ACC112 (cell line): ENCODE measurements at regions not wholly inside any gene's neighbourhood (a gene's known extent, or its start where the extent isn't known, plus 50 kb on each side); places are given as distances from the start of the nearest gene placed in this dataset.
"Not testable (repeated sequence)": the region's sequence is repeated elsewhere in the genome, so short reads cannot be mapped to it uniquely, and the experiment has no call there.

Experiments
- H2AFZ ChIP-seq: fragments of 200-600 bp; sonication (generic); one replicate; pipeline ENCODE4 v1.6.0; 2017; ENCODE audit warnings: antibody characterized with exemption, low read length; ENCODE audit not compliant: unreplicated experiment
- H3K27ac ChIP-seq: fragments of 200-600 bp; sonication (generic); 2 replicates; pipeline ENCODE4 v1.5.1; 2014; ENCODE audit warnings: low read depth, mild to moderate bottlenecking, antibody characterized with exemption, low read length, moderate library complexity
- H3K27me3 ChIP-seq: fragments of 200-600 bp; sonication (generic); 2 replicates; pipeline ENCODE4 v1.6.1; 2014; ENCODE audit warnings: mild to moderate bottlenecking, antibody characterized with exemption, low read length, moderate library complexity, mixed read lengths; ENCODE audit not compliant: insufficient read depth
- H3K36me3 ChIP-seq: fragments of 200-600 bp; sonication (generic); 2 replicates; pipeline ENCODE4 v1.6.1; 2016; ENCODE audit warnings: mild to moderate bottlenecking, antibody characterized with exemption, low read length, moderate library complexity, mixed read lengths; ENCODE audit not compliant: insufficient read depth
- H3K4me1 ChIP-seq: fragments of 200-600 bp; sonication (generic); one replicate; pipeline ENCODE4 v1.6.1; 2016; ENCODE audit warnings: low read length, mixed read lengths; ENCODE audit not compliant: insufficient read depth, unreplicated experiment, control insufficient read depth
- H3K4me3 ChIP-seq: fragments of 200-600 bp; sonication (generic); 2 replicates; pipeline ENCODE4 v1.5.1; 2014; ENCODE audit warnings: mild to moderate bottlenecking, low read depth, low read length
- H3K79me2 ChIP-seq: fragments of 200-600 bp; sonication (generic); one replicate; pipeline ENCODE4 v1.6.0; 2016; ENCODE audit warnings: low read length; ENCODE audit not compliant: control insufficient read depth, unreplicated experiment, insufficient read depth

DNA sequence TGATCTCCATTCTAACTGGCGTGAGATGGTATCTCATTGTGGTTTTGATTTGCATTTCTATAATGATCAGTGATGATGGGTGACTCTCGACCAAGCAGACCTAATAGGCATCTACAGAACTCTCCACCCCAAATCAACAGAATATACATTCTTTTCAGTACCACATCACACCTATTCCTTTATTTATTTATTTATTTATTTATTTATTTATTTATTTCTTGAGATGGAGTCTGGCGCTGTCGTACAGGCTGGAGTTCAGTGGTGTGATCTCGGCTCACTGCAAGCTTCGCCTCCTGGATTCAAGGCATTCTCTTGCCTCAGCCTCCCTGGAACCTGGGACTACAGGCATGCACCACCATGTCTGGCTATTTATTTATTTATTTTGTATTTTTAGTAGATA, 496.3 kb downstream of the TENT5A start:
- not testable (repeated sequence) for H2AFZ ChIP-seq, H3K27me3 ChIP-seq, H3K36me3 ChIP-seq, H3K4me1 ChIP-seq, H3K4me3 ChIP-seq, H3K79me2 ChIP-seq, H3K27ac ChIP-seq

DNA sequence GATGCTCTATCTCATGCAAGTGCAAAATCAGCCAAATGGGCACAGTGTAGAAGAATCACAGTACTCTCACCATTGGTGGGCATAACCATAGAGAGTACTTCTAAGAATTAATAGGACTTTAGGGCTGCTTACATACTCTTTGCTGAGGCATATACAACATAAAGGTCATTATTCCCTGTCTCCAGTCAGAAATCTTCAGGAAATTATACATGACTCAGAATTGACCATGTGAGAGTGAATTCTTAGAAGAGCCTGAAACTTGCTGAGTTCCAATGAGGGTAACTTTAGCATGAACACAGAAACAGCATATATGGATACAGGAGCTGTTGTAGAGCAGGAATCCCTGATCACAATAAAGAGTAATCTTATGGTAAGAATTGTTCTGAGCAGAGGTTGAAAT, 498.7 kb downstream of the TENT5A start:
- H3K36me3 ChIP-seq = no peaks in the 10 kb centered on the region
- no peak overlapping the region for H3K4me3 ChIP-seq
- no peak overlapping the region for H3K27ac ChIP-seq
- H3K4me1 ChIP-seq = no peaks in the 10 kb centered on the region
- H3K27me3 ChIP-seq = no peaks in the 10 kb centered on the region
- H3K79me2 ChIP-seq = no peaks in the 10 kb centered on the region
- H2AFZ ChIP-seq = no peak overlapping the region

DNA sequence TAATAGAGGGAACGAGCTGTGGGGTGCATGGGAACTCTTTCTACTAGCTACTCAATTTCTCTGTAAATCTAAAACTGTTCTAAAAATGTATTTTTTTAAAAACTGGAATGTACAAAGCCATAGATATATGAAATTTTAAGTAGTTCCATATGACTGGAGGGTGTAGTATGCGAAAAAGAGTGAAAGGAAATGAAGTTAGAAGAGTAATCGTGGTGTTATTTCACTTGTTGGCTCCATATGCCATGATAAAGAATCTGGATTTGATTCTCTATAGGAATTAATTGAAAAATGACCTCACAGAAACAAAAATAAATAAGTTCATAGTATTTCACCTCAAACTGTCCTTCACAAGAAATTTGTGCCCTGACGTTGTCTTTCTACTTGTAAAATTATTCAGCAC, 500.2 kb downstream of the TENT5A start:
- no peaks in the 10 kb centered on the region for H3K79me2 ChIP-seq
- H2AFZ ChIP-seq = no peak overlapping the region
- no peaks in the 10 kb centered on the region for H3K27me3 ChIP-seq
- H3K4me3 ChIP-seq = no peak overlapping the region
- no peaks in the 10 kb centered on the region for H3K36me3 ChIP-seq
- no peak overlapping the region for H3K27ac ChIP-seq
- no peaks in the 10 kb centered on the region for H3K4me1 ChIP-seq

GRCh38 chr6:81246200-81246599, 506.3 kb downstream of the TENT5A start:
- Histone ChIP-seq H2AFZ (no peak overlapping the region), H3K4me1 (peaks cover 8% of the 10 kb centered on the region), H3K4me3 (no peak overlapping the region), H3K79me2 (no peaks in the 10 kb centered on the region), H3K27me3 (no peaks in the 10 kb centered on the region), H3K27ac (no peak overlapping the region), H3K36me3 (no peaks in the 10 kb centered on the region)

DNA sequence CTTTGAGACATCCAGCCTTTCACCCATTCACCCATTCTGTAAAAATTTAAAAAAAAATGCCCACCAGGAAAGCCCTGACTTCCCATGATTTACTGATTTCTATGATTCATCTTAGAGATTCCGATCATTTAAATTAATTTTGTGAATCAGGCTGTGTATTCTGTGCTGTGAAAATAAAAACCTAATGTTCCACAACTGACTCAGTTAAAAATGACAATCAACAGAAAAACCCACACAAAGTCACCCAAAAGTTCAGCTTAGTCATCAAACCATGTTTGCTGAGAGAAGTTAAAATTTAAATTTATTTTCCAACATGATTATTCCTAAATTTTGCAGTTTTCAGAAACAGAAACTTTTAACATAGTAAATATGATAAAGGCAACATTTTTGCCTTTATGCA, 509.9 kb downstream of the TENT5A start:
- Histone ChIP-seq H3K27me3 (no peaks in the 10 kb centered on the region), H3K4me3 (no peak overlapping the region), H3K79me2 (no peaks in the 10 kb centered on the region), H3K36me3 (no peaks in the 10 kb centered on the region), H3K27ac (peak overlapping the region; percentile 30; the same call in 1 of the 2 replicates), H2AFZ (no peak overlapping the region), H3K4me1 (peaks cover 8% of the 10 kb centered on the region)

GRCh38 chr6:81241126-81242041, 511.1 kb downstream of the TENT5A start:
- H3K36me3 ChIP-seq = no peaks in the 10 kb centered on the region
- no peaks in the 10 kb centered on the region for H3K27me3 ChIP-seq
- no peaks in the 10 kb centered on the region for H3K79me2 ChIP-seq
- peaks cover 8% of the 10 kb centered on the region for H3K4me1 ChIP-seq
- no peak overlapping the region for H2AFZ ChIP-seq
- H3K27ac ChIP-seq = no peak overlapping the region
- H3K4me3 ChIP-seq = no peak overlapping the region

DNA sequence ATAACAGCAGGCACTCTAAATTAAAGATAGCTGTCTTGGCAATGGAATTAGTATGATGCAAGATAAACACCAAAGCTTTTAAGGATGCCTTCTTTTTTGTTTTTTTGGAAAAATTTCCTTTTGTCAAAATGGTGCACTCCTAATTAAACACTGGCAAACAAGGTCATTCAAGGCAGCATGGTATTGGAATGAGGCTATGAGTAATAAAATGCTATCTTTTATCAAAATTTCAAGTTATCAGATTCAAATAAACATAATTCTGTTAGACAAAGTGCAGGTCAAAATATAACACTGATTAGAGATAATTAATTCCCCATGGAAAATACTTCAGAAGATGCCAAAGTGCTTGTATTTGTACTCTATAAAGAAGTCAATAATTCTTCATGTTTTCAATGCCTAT, 514.1 kb downstream of the TENT5A start:
- H3K27me3 ChIP-seq = no peaks in the 10 kb centered on the region
- peaks cover 8% of the 10 kb centered on the region for H3K4me1 ChIP-seq
- no peaks in the 10 kb centered on the region for H3K36me3 ChIP-seq
- no peak overlapping the region for H3K4me3 ChIP-seq
- no peak overlapping the region for H2AFZ ChIP-seq
- no peaks in the 10 kb centered on the region for H3K79me2 ChIP-seq
- H3K27ac ChIP-seq = no peak overlapping the region

DNA sequence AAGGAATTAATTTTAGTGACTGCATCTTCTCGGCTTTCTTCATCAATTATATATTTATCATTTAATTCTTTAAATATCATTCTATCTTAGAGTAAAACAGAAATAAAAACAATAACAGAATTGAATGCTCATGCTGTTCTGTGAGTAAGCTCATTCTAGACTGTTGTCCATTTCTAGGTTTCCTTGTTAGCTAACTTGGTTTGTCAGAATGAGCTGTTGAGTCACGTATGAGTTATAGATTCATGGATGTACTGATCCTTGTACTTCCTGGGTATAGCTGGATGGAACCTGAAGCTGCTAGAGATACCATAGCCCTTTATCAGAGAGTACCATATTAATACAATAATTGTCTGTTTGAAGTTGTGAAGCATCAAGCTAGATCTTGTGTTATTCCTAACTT, 515.3 kb downstream of the TENT5A start:
- Histone ChIP-seq H3K36me3 (no peaks in the 10 kb centered on the region), H3K79me2 (no peaks in the 10 kb centered on the region), H2AFZ (no peak overlapping the region), H3K27me3 (no peaks in the 10 kb centered on the region), H3K4me3 (no peak overlapping the region), H3K27ac (no peak overlapping the region), H3K4me1 (peaks cover 3% of the 10 kb centered on the region)

DNA sequence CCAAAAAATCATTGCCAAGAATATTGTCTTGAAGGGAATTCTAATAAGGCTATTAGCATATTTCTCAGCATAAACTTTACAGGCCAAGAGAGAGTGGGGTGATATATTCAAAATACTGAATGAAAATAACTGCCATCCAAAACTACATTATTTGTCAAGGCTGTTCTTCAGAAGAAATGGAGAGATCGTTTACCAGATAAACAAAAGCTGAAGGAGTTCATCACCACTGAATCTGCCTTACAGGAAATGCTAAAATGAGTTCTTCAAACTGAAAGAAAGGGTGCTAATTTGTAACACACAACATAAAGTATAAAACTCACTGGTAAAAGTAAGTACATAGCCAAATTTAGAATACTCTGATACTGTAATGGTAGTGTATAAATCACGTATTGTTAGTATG, 517.0 kb downstream of the TENT5A start:
- no peaks in the 10 kb centered on the region for H3K79me2 ChIP-seq
- no peak overlapping the region for H2AFZ ChIP-seq
- H3K4me3 ChIP-seq = no peak overlapping the region
- no peaks in the 10 kb centered on the region for H3K4me1 ChIP-seq
- H3K27me3 ChIP-seq = no peaks in the 10 kb centered on the region
- no peak overlapping the region for H3K27ac ChIP-seq
- H3K36me3 ChIP-seq = no peaks in the 10 kb centered on the region

GRCh38 chr6:81233990-81234389, 518.5 kb downstream of the TENT5A start:
- Histone ChIP-seq H3K4me3 (no peak overlapping the region), H3K4me1 (peaks cover 7% of the 10 kb centered on the region), H3K27ac (no peak overlapping the region), H2AFZ (no peak overlapping the region), H3K79me2 (no peaks in the 10 kb centered on the region), H3K27me3 (no peaks in the 10 kb centered on the region), H3K36me3 (no peaks in the 10 kb centered on the region)

DNA sequence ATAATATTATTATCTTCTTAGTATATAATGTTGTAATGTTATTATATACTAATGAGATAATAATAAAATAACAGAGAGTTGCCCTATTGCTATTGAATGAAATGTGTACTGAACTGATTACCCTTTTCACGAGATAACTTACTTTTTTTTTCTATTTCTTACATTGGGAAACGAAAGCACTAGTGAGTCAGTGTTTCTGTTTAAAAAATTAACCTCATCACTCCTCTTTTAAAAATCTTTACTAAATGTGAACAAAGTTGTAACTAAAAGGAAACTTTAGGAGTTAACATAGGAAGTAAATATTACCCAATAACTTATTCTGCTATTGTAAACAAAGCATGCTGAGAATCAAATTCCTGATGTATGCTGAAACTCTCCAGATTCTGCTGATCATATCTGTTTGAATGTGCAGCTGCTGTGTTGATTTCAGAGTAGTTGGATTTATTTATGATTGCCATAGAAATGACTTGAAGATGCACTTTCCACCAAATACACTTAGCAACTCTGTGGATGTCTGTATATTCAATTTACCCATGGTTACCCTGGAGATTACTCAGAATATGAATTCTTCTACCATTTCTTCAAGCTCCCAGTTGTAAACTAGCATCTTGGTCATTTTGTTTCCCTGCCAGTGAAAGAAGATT, 523.4 kb downstream of the TENT5A start:
- Histone ChIP-seq H3K4me3 (peak overlapping the region; percentile 68), H3K79me2 (no peaks in the 10 kb centered on the region), H2AFZ (peak overlapping the region; percentile 92), H3K36me3 (no peaks in the 10 kb centered on the region), H3K27ac (peak overlapping the region; percentile 67), H3K4me1 (peaks cover 8% of the 10 kb centered on the region), H3K27me3 (no peaks in the 10 kb centered on the region)
